AG04450 (cell line): ENCODE measurements at regions not wholly inside any gene's neighbourhood (a gene's known extent, or its start where the extent isn't known, plus 50 kb on each side); places are given as distances from the start of the nearest gene placed in this dataset.

Source experiments
- CTCF ChIA-PET: fragments of 300-600, 350-600 bp; formaldehyde crosslinking; extraction: SDS; loops from one replicate; lab custom pipeline; 2022; ENCODE audit warnings: antibody characterized with exemption, inconsistent platforms; lab: Charles Lee
- POLR2A ChIA-PET: fragments of 350-600 bp; formaldehyde crosslinking; extraction: SDS; loops from one replicate; lab custom pipeline; 2021; ENCODE audit warnings: antibody characterized with exemption, inconsistent platforms; lab: Yijun Ruan, JAX
- DNase-seq: peaks from one replicate; pipeline ENCODE4 v3.0.0-alpha.2; 2011; ENCODE audit warnings: low read depth, low spot score
- H3K27ac ChIP-seq: one replicate; pipeline ENCODE4 v1.5.1; 2012; ENCODE audit warnings: low read depth, low read length, control low read depth
- H3K27me3 ChIP-seq: one replicate; pipeline ENCODE4 v1.6.0; 2012; ENCODE audit warnings: low read length; ENCODE audit not compliant: control insufficient read depth, insufficient read depth
- H3K4me3 ChIP-seq: 2 replicates; pipeline ENCODE4 v1.5.1; 2011; ENCODE audit warnings: mild to moderate bottlenecking, low read depth, low read length, control low read depth
- H3K9me3 ChIP-seq: 2 replicates; pipeline ENCODE4 v1.5.1; 2012; ENCODE audit warnings: low read length; ENCODE audit not compliant: control insufficient read depth, insufficient read depth
- TF ChIP-seq, protein P1 (sequence below): IDR thresholded peaks from 2 replicates; pipeline ENCODE4 v1.5.1; 2011; ENCODE audit warnings: low read depth, low read length, control low read depth, inconsistent platforms

DNA sequence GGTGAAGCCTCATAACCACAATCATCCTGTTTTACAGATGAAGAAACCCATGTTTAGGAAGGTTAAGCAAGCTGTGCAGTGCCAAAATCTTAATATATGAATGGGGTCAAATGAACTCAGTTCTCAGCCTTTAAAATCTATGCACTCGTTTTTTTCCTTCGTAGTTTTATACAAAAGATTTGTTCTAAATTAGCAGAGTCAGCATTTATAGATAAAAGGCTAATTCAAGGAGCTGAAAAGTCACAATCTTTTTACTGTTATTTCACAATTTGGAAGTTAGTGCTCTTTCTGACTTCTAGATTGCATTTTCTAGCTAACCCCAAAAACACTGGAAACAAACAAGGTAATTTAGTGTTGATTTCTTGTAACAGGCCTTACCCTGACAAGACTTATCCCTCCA, 766.9 kb upstream of the ADGRL4 start:
- ChIA-PET POLR2A (no interaction called here), CTCF (interaction anchor here (0.5 kb wide), 1 partner anchor 1020 kb away, joined by 3 read pairs; no protein-coding TSS in a partner anchor)
- no peak overlapping the region for H3K4me3 ChIP-seq
- no peak overlapping the region for H3K27ac ChIP-seq
- no peaks in the 10 kb centered on the region for H3K27me3 ChIP-seq
- TF ChIP-seq, protein P1, sequence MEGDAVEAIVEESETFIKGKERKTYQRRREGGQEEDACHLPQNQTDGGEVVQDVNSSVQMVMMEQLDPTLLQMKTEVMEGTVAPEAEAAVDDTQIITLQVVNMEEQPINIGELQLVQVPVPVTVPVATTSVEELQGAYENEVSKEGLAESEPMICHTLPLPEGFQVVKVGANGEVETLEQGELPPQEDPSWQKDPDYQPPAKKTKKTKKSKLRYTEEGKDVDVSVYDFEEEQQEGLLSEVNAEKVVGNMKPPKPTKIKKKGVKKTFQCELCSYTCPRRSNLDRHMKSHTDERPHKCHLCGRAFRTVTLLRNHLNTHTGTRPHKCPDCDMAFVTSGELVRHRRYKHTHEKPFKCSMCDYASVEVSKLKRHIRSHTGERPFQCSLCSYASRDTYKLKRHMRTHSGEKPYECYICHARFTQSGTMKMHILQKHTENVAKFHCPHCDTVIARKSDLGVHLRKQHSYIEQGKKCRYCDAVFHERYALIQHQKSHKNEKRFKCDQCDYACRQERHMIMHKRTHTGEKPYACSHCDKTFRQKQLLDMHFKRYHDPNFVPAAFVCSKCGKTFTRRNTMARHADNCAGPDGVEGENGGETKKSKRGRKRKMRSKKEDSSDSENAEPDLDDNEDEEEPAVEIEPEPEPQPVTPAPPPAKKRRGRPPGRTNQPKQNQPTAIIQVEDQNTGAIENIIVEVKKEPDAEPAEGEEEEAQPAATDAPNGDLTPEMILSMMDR: no peak
- H3K9me3 ChIP-seq: no peaks in the 10 kb centered on the region
- no peak for DNase-seq

DNA sequence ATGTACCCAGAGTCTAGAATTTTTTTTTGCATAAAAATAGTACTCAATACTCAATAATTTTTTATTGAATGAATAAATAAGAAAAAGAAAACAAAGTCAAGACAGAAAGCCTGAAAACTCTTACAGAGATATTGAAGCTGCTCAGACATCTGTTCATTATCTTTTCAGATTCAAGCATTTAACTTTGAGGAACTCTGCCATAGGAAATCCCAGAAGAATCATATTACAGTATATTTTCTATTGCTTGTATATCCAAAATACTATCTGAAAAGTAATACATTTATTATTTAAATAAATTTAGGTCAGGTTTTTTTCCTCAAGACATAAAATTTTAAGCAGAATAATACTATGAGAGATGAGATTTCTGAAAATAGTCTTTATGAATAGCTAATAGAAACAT, 755.9 kb upstream of the ADGRL4 start:
- no peak overlapping the region for H3K4me3 ChIP-seq
- TF ChIP-seq, protein P1: no peak
- no peaks in the 10 kb centered on the region for H3K9me3 ChIP-seq
- POLR2A ChIA-PET: no interaction called here
- H3K27ac ChIP-seq: no peak overlapping the region
- CTCF ChIA-PET: no interaction called here
- no peaks in the 10 kb centered on the region for H3K27me3 ChIP-seq
- DNase-seq: no peak

DNA sequence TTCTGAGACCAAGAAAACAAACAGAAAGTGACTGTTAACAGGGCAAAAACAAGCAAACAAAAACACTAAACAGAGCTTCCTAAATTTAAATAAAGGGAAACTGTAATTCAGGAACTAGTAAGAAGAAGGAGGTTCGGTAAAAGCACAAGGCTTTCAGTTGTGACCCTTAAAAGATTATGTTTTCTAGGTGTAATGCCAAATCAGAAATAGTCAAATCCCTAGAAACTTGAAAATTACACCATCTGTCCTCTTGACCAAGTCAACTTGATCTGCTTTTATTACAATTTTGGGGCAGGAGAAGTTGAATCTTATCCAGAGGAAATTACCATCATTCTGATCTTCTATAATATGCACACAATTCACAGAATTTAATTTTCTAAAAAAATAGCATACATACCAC, 754.0 kb upstream of the ADGRL4 start:
- POLR2A ChIA-PET: no interaction called here
- TF ChIP-seq, protein P1: no peak

DNA sequence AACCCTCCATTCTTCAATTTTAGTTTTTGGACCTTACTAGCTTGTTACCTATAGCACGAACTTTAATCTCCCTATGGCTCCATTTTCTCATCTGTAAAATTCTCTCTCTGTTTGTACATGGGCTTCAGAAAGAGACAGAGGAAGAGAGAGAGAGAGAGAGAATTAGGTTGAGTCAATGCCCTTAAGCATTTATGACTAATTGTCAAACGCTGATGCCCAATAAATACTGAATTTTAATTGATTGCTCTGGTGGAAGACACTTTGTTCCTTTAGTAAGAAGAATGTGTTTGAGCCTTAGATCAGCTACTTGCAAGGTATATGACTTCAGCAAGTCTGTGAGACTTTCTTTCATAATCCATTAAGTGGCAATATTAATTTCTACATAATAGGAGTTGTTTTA, 743.1 kb upstream of the ADGRL4 start:
- TF ChIP-seq, protein P1: no peak
- Histone ChIP-seq H3K27me3 (no peaks in the 10 kb centered on the region), H3K4me3 (no peak overlapping the region), H3K27ac (no peak overlapping the region), H3K9me3 (no peaks in the 10 kb centered on the region)
- POLR2A ChIA-PET: no interaction called here
- no peak for DNase-seq
- CTCF ChIA-PET: no interaction called here

More for the DNA sequence above, 754.0 kb upstream of the ADGRL4 start:
- no peaks in the 10 kb centered on the region for H3K27me3 ChIP-seq
- no peak for DNase-seq
- no peaks in the 10 kb centered on the region for H3K9me3 ChIP-seq
- H3K27ac ChIP-seq: no peak overlapping the region
- H3K4me3 ChIP-seq: no peak overlapping the region
- CTCF ChIA-PET: no interaction called here

DNA sequence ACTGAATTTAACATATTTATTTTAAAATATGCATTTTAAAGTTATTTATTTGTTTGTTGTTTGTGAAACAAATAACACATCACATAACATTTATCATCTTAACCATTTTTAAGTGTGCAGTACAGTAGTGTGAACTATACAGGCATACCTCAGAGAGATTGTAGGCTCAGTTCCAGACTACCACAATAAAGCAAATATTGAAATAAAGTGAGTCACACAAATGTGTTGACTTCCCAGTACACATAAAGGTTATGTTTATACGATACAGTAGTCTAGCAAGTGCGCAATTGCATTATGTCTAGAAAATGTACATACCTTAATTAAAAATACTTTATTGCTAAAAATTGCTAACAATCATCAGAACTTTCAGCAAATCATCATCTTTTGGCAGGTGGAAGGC, 739.4 kb upstream of the ADGRL4 start:
- Histone ChIP-seq H3K9me3 (no peaks in the 10 kb centered on the region), H3K4me3 (no peak overlapping the region), H3K27ac (no peak overlapping the region), H3K27me3 (no peaks in the 10 kb centered on the region)
- DNase-seq: no peak
- ChIA-PET POLR2A (no interaction called here), CTCF (no interaction called here)
- TF ChIP-seq, protein P1: no peak
